HG02623 (cell line): ENCODE measurements at regions not wholly inside any gene's neighbourhood (a gene's known extent, or its start where the extent isn't known, plus 50 kb on each side); places are given as distances from the start of the nearest gene placed in this dataset.
"Not testable (repeated sequence)": the region's sequence is repeated elsewhere in the genome, so short reads cannot be mapped to it uniquely, and the experiment has no call there.

Experiments used
- ATAC-seq: cut with Tn5 transposase; IDR thresholded peaks from one replicate; pipeline ENCODE4 v1.9.1; 2021; ENCODE audit warnings: moderate library complexity; ENCODE audit not compliant: unreplicated experiment

DNA sequence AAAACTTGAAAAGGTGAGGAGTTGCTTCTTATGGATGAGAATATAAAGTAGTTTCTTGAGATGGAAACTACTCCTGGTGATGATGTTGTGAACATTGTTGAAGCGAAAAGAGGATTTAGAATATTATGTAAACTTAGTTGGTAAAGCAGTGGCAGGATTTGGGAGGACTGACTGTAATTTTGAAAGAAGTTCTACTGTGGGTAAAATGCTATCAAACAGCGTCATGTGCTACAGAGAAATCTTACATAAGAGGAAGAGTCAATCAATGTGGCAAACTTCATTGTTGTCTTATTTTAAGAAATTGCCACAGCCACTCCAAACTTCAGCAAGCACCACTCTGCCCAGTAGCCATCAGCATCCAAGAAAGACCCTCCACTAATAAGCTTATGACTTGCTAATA is 112.9 kb upstream of the ZEB2 start:
- ATAC-seq: no peak

DNA sequence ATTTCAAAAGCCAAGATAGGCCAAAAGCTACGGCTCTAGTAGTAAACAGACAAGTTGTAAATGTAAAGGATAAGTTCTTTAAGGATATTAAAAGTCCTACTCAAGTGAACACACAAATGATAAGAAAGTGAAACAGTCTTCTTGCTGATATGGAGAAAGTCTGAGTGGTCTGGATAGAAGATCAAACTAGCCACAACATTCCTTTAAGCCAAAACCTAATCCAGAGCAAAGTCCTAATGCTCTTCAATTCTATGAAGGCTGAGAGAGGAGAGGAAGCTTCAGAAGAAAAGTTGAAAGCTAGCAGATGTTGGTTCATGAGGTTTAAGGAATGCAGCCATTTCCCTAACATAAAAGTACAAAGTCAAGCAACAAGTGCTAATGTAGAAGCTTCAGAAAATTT is 111.7 kb upstream of the ZEB2 start:
- no peak for ATAC-seq

DNA sequence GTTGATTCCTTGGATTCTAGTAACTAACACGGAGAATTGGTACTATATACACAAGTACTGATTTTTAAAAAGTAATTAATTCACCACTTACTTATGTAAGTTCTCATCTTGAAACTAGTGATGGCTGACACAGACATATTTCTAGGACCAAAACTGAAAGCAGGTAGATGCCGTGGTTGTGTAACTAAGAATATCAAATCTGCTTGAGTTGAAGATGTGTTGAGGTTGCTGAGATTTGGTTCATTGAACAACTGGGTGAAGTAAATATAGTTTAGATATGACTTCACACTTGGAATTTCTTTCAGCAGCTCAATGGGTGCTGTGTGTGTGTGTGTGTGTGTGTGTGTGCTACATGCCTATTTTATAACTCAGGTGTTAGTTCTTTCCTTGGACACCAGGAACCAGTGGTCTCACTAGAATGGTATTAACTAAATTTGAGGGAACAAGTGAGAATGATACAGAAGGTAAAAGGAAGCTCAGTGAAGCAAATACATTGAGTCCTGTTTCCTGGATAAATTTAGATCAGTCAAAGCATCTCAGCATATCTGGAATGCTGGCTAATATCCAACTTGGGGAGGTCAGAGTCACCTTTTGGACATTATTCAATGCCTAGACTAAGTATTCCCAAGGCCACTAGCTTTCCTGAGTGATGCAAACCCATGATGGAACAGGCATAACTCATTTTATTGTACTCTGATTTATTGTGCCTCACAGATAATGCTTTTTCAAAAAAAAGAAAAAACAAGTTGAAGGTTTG is 110.7 kb upstream of the ZEB2 start:
- peak; percentile 92 for ATAC-seq

DNA sequence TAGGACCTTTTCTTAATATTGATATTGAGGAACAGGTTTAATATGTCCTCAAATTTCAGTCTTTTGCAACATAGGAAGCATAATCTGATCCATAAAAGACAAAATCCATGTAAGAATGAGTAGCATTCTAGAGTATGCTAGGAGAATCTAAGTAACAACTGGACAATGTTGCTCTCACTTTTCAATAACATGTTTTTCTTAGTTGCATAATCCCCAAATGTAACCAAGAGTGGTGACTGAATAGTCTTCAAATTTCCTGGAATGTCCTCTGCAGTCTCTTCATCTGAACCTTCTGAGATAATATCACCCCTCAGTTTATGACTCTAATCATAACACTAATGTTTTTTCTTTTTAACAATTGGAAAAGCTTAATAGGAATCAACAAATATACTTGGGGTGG is 110.0 kb upstream of the ZEB2 start:
- ATAC-seq: no peak

DNA sequence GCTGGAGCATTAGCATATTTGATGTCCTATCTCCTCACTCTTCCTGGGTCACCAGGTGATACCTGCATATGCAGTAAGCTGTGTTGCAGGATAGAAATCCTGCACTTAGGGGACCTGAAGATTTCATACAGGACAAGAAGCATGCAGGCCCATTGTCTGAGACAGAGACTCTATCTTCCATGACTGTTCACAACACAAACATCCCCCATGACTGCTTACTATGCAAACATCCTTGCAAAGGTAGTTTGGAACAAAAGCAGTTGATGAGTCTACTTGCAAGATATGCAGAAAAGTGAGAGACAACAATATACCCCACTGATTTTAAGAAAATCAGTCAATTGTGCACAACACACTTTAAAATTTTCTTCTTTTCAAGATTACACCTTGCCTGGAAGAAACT is 108.6 kb upstream of the ZEB2 start:
- ATAC-seq: no peak

DNA sequence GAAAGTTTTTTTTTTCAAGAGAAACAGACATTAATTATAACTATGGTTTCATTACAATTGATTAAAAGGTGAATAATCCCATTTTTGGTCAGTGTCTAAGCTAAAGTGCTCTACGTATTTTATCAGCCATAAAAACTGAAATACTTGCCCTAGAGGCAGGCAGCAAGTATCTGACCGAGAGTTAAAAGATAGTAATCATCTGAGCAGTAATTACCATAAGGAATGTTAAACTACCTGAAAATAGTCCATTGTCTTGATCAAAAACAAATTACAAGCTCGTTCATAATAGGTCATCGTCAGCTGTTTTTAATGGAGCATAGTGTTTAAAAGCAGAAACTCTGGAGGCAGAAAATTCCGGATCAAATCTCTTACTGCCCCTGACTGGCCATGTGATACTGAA is 105.7 kb upstream of the ZEB2 start:
- ATAC-seq: no peak

DNA sequence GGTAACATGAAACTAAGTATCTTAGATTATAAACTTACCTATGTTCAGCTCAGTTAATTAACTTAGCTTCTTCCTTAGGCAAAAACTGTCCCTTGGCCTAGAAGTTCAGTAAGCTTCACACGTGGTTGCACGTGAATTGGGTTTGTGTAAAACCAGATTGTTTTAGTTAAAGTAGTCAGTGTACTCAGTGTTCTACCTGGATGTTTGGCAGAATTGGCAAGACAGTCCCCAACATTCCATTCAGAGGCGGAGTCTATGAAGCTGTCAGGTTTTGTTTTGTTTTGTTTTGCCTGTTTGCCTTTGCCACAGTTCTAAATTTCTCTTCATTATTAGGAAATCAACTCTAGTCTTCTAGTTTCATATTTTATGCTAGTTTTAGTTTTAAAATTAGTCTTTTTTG is 105.3 kb upstream of the ZEB2 start:
- ATAC-seq: no peak

DNA sequence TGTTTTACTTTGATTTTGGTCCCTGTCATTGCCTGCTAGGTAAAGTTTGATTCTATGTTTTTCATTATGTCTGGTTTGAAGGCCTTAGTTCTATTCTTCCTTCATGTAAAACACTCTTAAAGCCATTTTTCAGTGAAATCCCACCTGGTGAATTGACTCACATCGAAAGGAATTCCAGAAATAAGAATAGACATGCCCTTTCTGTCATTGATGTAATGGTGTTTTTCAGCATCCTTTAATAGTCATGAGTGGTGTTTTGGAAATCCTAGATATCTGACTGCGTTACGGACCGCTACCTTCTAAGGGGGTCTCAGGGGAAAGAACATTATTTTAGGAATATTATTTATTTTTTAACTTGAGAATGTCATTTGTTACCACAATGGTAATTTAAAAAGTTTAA is 104.5 kb upstream of the ZEB2 start:
- no peak for ATAC-seq

DNA sequence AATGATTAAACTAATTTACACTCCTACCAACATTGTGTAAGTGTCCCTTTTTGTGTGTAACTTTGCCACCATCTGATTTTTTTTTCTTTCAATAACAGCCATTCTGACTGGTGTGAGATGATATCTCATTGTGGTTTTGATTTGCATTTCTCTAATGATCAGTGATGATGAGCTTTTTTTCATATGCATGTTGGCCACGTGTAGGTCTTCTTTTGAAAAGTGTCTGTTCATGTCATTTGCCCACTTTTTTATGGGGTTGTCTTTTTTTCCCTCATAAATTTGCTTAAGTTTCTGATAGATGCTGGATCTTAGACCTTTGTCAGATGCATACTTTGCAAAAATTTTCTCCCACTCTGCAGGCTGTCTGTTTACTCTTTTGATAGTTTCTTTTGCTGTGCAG is 102.5 kb upstream of the ZEB2 start:
- ATAC-seq: not testable (repeated sequence)

DNA sequence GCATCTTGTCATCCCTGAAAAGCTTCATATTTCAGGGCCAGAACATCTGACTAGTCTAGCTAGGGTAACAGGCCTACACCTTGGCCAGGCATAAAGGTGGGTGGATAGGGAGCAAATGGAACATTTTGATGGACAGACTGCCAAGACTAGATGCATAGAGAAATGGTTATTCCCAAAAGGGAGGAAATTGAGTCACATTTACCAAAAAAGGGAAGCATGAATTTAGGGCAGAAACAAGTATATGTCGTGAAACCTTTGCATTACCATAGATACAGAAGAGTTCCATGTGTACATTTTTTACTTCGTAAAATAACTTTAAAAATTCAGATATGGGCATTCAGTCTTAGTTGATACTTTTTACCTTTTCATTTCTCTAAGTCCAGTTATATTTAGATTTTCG is 101.3 kb upstream of the ZEB2 start:
- ATAC-seq: no peak

DNA sequence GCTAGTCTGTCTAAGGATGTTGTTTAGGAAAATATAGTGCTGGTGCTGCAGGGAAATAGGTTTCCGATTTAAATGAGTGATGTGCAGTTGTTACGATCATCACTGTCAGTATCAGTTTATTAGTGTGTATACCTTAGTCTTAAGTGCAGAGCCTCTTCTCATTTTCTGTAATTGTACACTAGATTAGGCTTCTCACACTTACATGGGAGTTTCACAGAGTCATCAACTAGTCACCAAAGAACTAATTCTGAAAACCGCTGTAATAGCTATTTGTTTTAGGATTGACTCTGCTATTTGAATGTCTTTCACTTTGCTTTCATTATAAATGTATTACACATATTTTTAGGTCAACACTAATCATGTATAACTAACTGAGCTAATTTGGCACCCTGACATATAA is 99.8 kb upstream of the ZEB2 start:
- no peak for ATAC-seq

DNA sequence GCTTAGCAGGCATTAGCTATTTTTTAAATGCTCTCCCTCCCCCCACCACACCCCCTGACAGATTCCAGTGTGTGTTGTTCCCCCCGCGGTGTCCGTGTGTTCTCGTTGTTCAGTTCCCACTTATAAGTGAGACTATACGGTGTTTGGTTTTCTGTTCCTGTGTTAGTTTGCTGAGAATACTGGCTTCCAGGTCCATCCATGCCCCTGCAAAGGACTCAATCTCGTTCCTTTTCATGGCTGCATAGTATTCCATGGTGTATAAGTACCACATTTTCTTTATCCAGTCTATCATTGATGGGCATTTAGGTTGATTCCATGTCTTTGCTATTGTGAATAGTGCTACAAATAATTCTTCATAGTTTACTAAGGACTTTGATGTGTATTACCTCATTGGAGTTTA is 97.3 kb upstream of the ZEB2 start:
- not testable (repeated sequence) for ATAC-seq

DNA sequence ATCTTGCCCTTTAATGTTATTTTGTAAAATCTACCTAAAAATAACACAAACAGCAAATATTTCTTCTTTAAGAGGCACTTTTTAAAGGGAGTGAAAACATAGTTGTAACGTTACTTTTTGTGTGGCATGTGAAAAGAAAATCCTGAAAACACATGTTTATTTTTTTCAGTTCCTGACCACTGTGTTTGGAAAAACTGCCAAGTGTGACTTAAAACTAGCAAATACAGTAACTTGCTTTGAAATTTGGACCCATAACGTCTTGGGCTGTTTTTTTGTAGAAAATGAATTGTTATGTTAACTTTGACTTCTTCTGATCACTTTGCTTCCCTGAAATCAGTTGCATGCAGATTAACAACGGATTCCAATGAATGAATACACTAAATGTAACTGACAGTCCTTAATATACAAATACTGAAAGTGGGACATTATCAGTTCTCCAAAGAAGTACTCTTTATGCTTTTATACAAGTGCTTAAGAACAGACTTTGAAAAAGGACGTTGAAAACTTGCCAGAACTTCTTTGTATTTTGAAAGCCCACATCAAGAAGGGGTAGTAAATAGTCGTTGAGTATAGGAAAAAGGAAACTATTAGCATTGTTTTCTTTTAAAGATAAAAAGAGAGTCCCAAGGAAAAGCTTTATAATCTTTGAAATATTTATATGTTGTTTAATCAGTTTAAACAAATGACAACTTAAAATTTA is 96.1 kb upstream of the ZEB2 start:
- no peak for ATAC-seq

DNA sequence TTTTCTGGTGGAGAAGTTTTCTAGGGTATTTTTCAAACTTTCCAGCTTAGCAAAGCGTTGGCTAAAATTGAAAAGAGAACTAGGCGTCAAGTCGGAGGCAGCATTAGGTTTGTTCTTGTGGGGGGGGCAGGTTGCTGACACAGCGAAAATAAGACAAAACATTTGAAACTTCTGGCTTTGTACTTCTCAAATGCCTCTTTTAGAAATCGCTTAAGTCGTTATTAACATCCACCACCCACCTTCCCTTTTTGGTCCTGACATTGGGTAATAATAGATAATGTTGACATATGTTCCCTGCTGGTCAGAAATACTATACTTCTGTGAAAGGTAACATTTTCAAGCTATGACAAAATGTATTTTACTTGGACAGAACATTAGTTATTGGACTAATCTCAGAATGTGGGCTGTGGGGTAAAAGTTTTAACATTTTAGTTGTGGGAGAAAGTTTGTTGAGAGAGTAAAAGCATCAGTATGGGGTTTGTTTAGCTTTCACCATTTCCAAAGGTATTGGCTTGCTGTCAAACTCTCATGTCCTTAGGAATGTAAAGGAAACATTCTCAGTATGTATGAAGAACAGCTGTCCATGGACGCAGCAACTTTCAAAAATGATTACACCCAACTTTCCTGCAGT is 88.1 kb upstream of the ZEB2 start:
- ATAC-seq: no peak

DNA sequence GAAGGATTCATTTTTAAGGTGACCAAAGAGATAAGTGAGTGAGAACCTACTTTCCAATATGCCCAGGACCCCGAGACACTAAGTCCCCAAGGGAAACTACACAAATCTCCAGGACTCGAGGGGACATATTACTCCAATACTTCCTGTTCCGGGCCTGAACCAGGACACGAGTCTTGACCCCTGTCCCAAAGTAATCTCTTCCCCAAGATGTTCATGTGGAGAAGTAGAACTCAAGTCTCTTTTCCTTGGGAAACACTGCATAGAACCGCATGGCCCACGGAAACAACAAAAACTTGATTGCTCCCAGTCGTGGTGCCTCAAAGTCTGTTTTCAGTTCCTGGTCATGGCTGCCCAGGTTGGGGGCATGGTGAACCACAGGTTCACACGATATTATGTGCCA is 87.2 kb upstream of the ZEB2 start:
- ATAC-seq: no peak

DNA sequence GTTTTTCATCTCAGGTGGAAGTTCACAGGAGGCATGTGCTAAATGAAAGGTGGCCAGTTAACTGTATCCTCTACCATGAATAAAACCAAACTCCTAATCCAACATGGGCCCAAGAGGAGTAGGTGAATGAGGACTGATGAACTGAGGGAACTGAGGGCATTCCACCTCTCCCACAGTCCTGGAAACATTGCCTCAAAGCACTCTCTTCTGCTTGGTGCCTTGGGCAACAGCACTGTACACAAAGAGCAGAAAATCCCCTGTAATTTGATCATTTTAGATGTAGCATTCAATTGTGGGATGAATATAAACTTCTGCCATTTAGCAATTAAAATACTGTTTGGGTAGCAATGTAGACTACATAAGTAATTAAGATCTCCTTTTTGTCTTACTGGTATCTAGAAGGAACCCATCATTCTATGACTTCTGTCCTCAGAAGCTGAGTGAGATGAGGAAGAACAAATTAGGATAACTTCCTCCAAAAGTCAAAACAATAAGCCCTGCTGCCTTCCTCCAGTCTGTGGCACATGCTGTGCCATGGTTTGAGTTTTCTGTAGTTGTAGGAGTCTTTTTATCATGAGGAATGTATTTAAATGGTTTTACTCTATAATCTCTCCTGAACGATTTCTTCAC is 86.7 kb upstream of the ZEB2 start:
- no peak for ATAC-seq

DNA sequence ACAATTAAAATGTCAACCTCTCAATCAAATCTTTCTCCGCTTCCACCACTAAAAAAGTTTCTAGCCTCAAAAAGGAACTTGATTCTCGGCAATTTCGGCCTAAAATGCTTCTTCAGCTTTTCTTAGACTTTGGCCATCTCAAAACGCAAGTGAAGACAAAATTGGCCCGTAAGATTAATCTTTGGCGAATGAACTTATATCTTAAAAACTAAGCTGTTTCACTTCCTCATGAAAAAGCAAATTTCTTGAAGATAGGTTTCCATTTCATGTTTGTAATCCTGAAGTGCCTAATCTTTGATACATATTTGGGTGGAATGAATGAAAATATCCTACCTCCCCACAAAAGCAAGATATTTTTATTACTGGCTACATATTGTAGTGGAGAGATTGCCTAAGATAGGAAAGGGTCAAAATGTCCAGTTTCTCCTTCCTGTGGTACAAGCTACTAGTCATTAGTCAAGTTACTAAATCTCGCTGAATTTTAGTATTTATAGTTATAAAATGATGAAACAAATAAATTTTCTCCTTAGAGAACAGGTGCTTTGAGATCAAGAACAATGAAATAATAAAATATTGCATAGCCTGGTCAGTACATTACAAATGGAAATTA is 85.4 kb upstream of the ZEB2 start:
- no peak for ATAC-seq

DNA sequence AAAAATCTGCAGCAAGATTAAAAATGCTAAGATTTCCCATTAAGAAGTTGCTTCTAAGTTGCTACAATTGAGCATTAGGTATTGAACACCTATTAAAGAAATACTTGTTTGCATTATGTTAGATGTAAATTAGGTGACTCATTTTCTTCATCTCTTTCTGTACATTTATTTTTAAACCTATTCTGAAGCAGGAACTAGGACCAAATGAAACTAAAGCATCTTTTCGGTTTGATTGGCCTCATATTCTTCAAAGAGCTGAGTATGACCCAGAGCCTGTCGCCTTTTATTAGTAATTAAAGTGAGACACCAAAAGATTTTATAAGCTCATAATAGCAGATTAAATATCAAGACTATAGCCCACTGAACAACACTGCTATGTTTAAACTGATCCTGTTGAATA is 83.4 kb upstream of the ZEB2 start:
- ATAC-seq: no peak

DNA sequence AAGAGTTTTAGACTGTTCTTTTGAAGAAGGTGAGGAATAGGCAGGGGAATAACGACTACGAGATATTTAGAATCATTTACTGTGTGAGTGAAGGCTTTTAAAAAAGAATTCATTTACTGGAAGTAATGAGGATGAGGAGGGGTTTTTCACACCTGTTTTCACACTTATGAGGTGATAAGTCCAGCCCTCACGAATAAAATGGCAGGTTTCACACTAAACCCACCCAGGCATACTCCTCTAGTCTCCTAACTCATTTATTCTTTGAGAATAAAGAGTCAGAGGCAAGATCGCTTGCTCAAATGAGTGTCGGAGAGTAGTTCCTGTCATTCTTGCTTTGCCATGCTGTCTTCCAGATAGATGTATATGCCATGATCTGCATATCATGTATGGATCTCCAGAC is 79.0 kb upstream of the ZEB2 start:
- ATAC-seq: no peak

DNA sequence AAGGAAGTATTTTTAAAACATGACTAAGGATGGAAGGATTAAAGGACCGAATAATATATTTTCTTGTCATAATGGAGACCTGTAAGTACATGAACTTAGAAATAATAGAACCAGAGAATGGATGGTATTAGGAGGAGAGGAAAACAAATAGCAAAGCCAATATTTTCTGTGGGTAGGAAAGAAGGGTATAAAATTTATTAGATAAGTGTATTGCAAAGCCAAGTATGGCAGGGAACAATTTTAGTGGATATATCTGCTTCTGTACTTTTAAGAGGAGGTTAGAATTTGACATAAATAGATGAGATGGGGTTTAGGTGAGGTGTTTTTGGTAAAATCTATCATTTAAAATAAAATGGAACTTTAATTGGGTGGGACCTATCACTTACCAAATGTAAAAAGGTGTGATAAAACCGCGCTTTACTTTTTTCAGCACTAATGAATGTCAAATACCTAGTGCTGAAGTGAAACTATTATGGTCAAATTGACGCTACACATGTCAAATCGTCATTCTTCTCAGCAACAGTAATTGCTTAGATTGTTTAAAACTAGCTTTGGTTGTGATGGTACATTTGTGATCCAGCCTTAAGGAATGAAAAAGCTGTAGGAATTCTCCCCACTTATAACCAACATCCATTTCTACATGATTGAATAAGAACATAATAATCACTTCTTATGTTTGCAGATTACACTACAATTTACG is 78.1 kb upstream of the ZEB2 start:
- no peak for ATAC-seq

DNA sequence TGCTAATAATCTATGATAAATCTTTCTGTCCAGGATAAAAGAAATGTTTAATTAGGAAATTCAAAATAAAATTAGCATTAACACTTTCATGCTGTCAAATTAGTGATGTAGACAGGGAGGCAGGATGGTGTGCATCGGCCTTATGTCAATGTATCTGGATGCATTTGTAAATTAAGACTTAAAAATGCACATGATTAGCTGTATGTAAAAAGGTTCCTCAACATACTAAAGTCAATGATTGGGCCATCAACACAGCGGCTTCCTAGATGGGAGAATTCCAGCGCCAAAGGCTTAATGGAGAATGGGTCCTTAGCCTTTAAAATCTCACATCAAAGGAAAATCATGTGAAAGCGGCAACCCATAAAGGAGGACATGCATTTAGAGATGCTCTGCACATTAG is 77.5 kb upstream of the ZEB2 start:
- no peak for ATAC-seq
